ENCODE measurements at regions not wholly inside any gene's neighbourhood (a gene's known extent, or its start where the extent isn't known, plus 50 kb on each side); places are given as distances from the start of the nearest gene placed in this dataset.

- H3F3A ChIP-seq (ENCODE audit: control insufficient read depth, insufficient read depth) = no peaks in the 10 kb centered on the region
- H3K9me2 ChIP-seq (replicated peaks; ENCODE audit: control insufficient read depth, low read length) = no peaks in the 10 kb centered on the region
- H3K27me3 ChIP-seq (ENCODE audit: control insufficient read depth, low read length) = no peaks in the 10 kb centered on the region
- H3K79me2 ChIP-seq (ENCODE audit: control insufficient read depth, low read length) = no peaks in the 10 kb centered on the region
- H4K20me1 ChIP-seq (ENCODE audit: control insufficient read depth, insufficient read depth, low read depth, low read length) = no peaks in the 10 kb centered on the region
- H3K36me3 ChIP-seq (ENCODE audit: control insufficient read depth, low read length) = no peaks in the 10 kb centered on the region
- H3K4me1 ChIP-seq (ENCODE audit: control insufficient read depth, low read length) = no peaks in the 10 kb centered on the region
- TF ChIP-seq EZH2phosphoT487 (IDR thresholded peaks at IDR 0.05; ENCODE audit: borderline replicate concordance, low read length) (no peak), CTCF (IDR thresholded peaks at IDR 0.05; ENCODE audit: low read depth, low read length, poor library complexity, severe bottlenecking) (no peak)
- no peaks in the 10 kb centered on the region for H3K9me3 ChIP-seq (ENCODE audit: control insufficient read depth, insufficient read depth, low read length)
- H3K4me2 ChIP-seq (ENCODE audit: low read length) = no peak overlapping the region
- H3K4me3 ChIP-seq (ENCODE audit: low read length) = no peak overlapping the region
- no peak overlapping the region for H3K27ac ChIP-seq (ENCODE audit: low read depth, low read length)
Observed at GRCh38 chr9:73219985-73220626, 68.4 kb downstream of the ANXA1 start.

GRCh38 chr9:73223594-73223993 is 71.9 kb downstream of the ANXA1 start:
- no peaks in the 10 kb centered on the region for H3K9me2 ChIP-seq (replicated peaks; ENCODE audit: control insufficient read depth, low read length)
- H3K9me3 ChIP-seq (ENCODE audit: control insufficient read depth, insufficient read depth, low read length) = no peaks in the 10 kb centered on the region
- no peaks in the 10 kb centered on the region for H4K20me1 ChIP-seq (ENCODE audit: control insufficient read depth, insufficient read depth, low read depth, low read length)
- TF ChIP-seq EZH2phosphoT487 (IDR thresholded peaks at IDR 0.05; ENCODE audit: borderline replicate concordance, low read length) = no peak
- no peak for TF ChIP-seq CTCF (IDR thresholded peaks at IDR 0.05; ENCODE audit: low read depth, low read length, poor library complexity, severe bottlenecking)
- no peak overlapping the region for H3K27ac ChIP-seq (ENCODE audit: low read depth, low read length)
- H3K36me3 ChIP-seq (ENCODE audit: control insufficient read depth, low read length) = no peaks in the 10 kb centered on the region
- no peaks in the 10 kb centered on the region for H3F3A ChIP-seq (ENCODE audit: control insufficient read depth, insufficient read depth)
- H3K27me3 ChIP-seq (ENCODE audit: control insufficient read depth, low read length) = no peaks in the 10 kb centered on the region
- no peaks in the 10 kb centered on the region for H3K4me1 ChIP-seq (ENCODE audit: control insufficient read depth, low read length)
- no peaks in the 10 kb centered on the region for H3K79me2 ChIP-seq (ENCODE audit: control insufficient read depth, low read length)
- no peak overlapping the region for H3K4me3 ChIP-seq (ENCODE audit: low read length)
- no peak overlapping the region for H3K4me2 ChIP-seq (ENCODE audit: low read length)

- no peaks in the 10 kb centered on the region for H3K27me3 ChIP-seq (ENCODE audit: control insufficient read depth, low read length)
- no peaks in the 10 kb centered on the region for H3K36me3 ChIP-seq (ENCODE audit: control insufficient read depth, low read length)
- H3K27ac ChIP-seq (ENCODE audit: low read depth, low read length) = no peak overlapping the region
- H3K9me2 ChIP-seq (replicated peaks; ENCODE audit: control insufficient read depth, low read length) = no peaks in the 10 kb centered on the region
- H3K9me3 ChIP-seq (ENCODE audit: control insufficient read depth, insufficient read depth, low read length) = no peaks in the 10 kb centered on the region
- TF ChIP-seq CTCF (IDR thresholded peaks at IDR 0.05; ENCODE audit: low read depth, low read length, poor library complexity, severe bottlenecking) = no peak
- TF ChIP-seq EZH2phosphoT487 (IDR thresholded peaks at IDR 0.05; ENCODE audit: borderline replicate concordance, low read length) = no peak
- no peak overlapping the region for H3K4me3 ChIP-seq (ENCODE audit: low read length)
- H3K79me2 ChIP-seq (ENCODE audit: control insufficient read depth, low read length) = no peaks in the 10 kb centered on the region
- H3K4me1 ChIP-seq (ENCODE audit: control insufficient read depth, low read length) = no peaks in the 10 kb centered on the region
- H3F3A ChIP-seq (ENCODE audit: control insufficient read depth, insufficient read depth) = no peaks in the 10 kb centered on the region
- no peak overlapping the region for H3K4me2 ChIP-seq (ENCODE audit: low read length)
- H4K20me1 ChIP-seq (ENCODE audit: control insufficient read depth, insufficient read depth, low read depth, low read length) = no peaks in the 10 kb centered on the region
Observed at GRCh38 chr9:73229543-73229942, 77.9 kb downstream of the ANXA1 start.

Data from DOHH2 (cell line).